DMS114 treated with DMSO at 0.1 percent for 48 hours (cell line): ENCODE measurements at regions not wholly inside any gene's neighbourhood (a gene's known extent, or its start where the extent isn't known, plus 50 kb on each side); places are given as distances from the start of the nearest gene placed in this dataset.
"Not testable (repeated sequence)": the region's sequence is repeated elsewhere in the genome, so short reads cannot be mapped to it uniquely, and the experiment has no call there.

Source experiments
- DNase-seq: peaks from one replicate; lab custom pipeline; 2025; ENCODE audit not compliant: unreplicated experiment; lab: John Stamatoyannopoulos, UW

- DNase-seq = no peak
Observed at GRCh38 chr7:12827219-12827821, 139.9 kb downstream of the ARL4A start.

- no peak for DNase-seq
Observed at GRCh38 chr7:12827920-12828319, 140.5 kb downstream of the ARL4A start.

GRCh38 chr7:12831024-12831423 lies 143.6 kb downstream of the ARL4A start:
- DNase-seq = no peak

- no peak for DNase-seq
Observed at GRCh38 chr7:12833829-12834228, 146.4 kb downstream of the ARL4A start.

GRCh38 chr7:12834782-12835181 lies 147.3 kb downstream of the ARL4A start:
- DNase-seq = no peak

GRCh38 chr7:12839508-12840153 lies 152.2 kb downstream of the ARL4A start:
- no peak for DNase-seq

- DNase-seq = not testable (repeated sequence)
Observed at GRCh38 chr7:12844732-12845131, 157.3 kb downstream of the ARL4A start.

- no peak for DNase-seq
Observed at GRCh38 chr7:12847001-12847400, 159.6 kb downstream of the ARL4A start.

- DNase-seq = no peak
Observed at GRCh38 chr7:12851142-12851541, 163.7 kb downstream of the ARL4A start.

GRCh38 chr7:12851841-12852240 lies 164.4 kb downstream of the ARL4A start:
- no peak for DNase-seq

- DNase-seq = no peak
Observed at GRCh38 chr7:12855036-12855435, 167.6 kb downstream of the ARL4A start.

- DNase-seq = no peak
Observed at GRCh38 chr7:12859761-12860160, 172.3 kb downstream of the ARL4A start.

- no peak for DNase-seq
Observed at GRCh38 chr7:12861070-12861469, 173.6 kb downstream of the ARL4A start.

- DNase-seq = no peak
Observed at GRCh38 chr7:12862146-12862545, 174.7 kb downstream of the ARL4A start.

GRCh38 chr7:12864470-12865046 lies 177.1 kb downstream of the ARL4A start:
- DNase-seq = no peak

- DNase-seq = no peak
Observed at GRCh38 chr7:12865593-12865992, 178.2 kb downstream of the ARL4A start.

GRCh38 chr7:12866207-12866606 lies 178.8 kb downstream of the ARL4A start:
- no peak for DNase-seq

- DNase-seq = no peak
Observed at GRCh38 chr7:12868027-12868426, 180.6 kb downstream of the ARL4A start.

- no peak for DNase-seq
Observed at GRCh38 chr7:12870219-12870618, 182.8 kb downstream of the ARL4A start.

- DNase-seq = no peak
Observed at GRCh38 chr7:12872487-12872886, 185.1 kb downstream of the ARL4A start.

- DNase-seq = no peak
Observed at GRCh38 chr7:12873571-12873970, 186.1 kb downstream of the ARL4A start.

GRCh38 chr7:12879139-12879538 lies 191.7 kb downstream of the ARL4A start:
- no peak for DNase-seq

GRCh38 chr7:12881712-12882111 lies 194.3 kb downstream of the ARL4A start:
- no peak for DNase-seq
